Liver (tissue), 3 donors: ENCODE measurements at regions not wholly inside any gene's neighbourhood (a gene's known extent, or its start where the extent isn't known, plus 50 kb on each side); places are given as distances from the start of the nearest gene placed in this dataset.

ENCODE experiments used
- ATF3 ChIP-seq: IDR thresholded peaks from 2 replicates; pipeline ENCODE4 v1.6.1; 2016; ENCODE audit warnings: antibody characterized with exemption
- CTCF ChIP-seq: fragments of 150-350 bp; IDR thresholded peaks from 2 replicates; pipeline ENCODE4 v1.5.1; 2017; ENCODE audit warnings: improper control_type of control experiment, low read depth, low read length; ENCODE audit not compliant: missing input control
- EGR1 ChIP-seq, 2 donors: IDR thresholded peaks; 2 replicates each; pipeline ENCODE4 v1.6.1; 2016 to 2018; ENCODE audit warnings: antibody characterized with exemption in 2 of 2, low read depth in 2 of 2
- FOXA1 ChIP-seq: IDR thresholded peaks from 2 replicates; pipeline ENCODE4 v1.6.1; 2016; ENCODE audit warnings: antibody characterized with exemption
- HNF4A ChIP-seq, 2 donors: conservative IDR thresholded peaks; 2 replicates each; pipeline ENCODE4 v1.6.1; 2016; ENCODE audit warnings: antibody characterized with exemption in 2 of 2, mild to moderate bottlenecking in 2 of 2
- JUND ChIP-seq, 2 donors: IDR thresholded peaks; 2 replicates each; pipeline ENCODE4 v1.6.1; 2016; ENCODE audit warnings: antibody characterized with exemption in 2 of 2
- NR2F2 ChIP-seq: IDR thresholded peaks from 2 replicates; pipeline ENCODE4 v1.6.1; 2016; ENCODE audit warnings: antibody characterized with exemption
- RAD21 ChIP-seq, 2 donors: IDR thresholded peaks; 2 replicates each; pipeline ENCODE4 v1.6.1; 2016; ENCODE audit warnings: antibody characterized with exemption in 2 of 2, mild to moderate bottlenecking in 2 of 2
- RXRA ChIP-seq, 2 donors: IDR thresholded peaks; 2 replicates each; pipeline ENCODE4 v1.6.1; 2017 to 2018; ENCODE audit warnings: antibody characterized with exemption in 2 of 2, mild to moderate bottlenecking in 1 of 2
- ZBTB33 ChIP-seq: IDR thresholded peaks from 2 replicates; pipeline ENCODE4 v1.6.1; 2016; ENCODE audit warnings: antibody characterized with exemption
- TF ChIP-seq, protein P1 (sequence below): IDR thresholded peaks from 2 replicates; pipeline ENCODE4 v1.6.1; 2016; ENCODE audit warnings: antibody characterized with exemption, mild to moderate bottlenecking
- TF ChIP-seq, protein P2 (sequence below): IDR thresholded peaks from 2 replicates; pipeline ENCODE4 v1.6.1; 2016; ENCODE audit warnings: antibody characterized with exemption
- donor health status: healthy.
- donor health status: healthy.

- TF ChIP-seq CTCF, result no peak
- no peak for TF ChIP-seq JUND (IDR thresholded peaks at IDR 0.05)
- TF ChIP-seq RXRA (IDR thresholded peaks at IDR 0.05), result no peak
- TF ChIP-seq RAD21 (IDR thresholded peaks at IDR 0.05), result no peak
- no peak for TF ChIP-seq HNF4A (conservative IDR thresholded peaks at IDR 0.05)
- no peak for TF ChIP-seq ATF3
- no peak for TF ChIP-seq FOXA1
- no peak for TF ChIP-seq EGR1 (IDR thresholded peaks at IDR 0.05; ENCODE audit: low read depth in 2 of 2)
- TF ChIP-seq, protein P1, sequence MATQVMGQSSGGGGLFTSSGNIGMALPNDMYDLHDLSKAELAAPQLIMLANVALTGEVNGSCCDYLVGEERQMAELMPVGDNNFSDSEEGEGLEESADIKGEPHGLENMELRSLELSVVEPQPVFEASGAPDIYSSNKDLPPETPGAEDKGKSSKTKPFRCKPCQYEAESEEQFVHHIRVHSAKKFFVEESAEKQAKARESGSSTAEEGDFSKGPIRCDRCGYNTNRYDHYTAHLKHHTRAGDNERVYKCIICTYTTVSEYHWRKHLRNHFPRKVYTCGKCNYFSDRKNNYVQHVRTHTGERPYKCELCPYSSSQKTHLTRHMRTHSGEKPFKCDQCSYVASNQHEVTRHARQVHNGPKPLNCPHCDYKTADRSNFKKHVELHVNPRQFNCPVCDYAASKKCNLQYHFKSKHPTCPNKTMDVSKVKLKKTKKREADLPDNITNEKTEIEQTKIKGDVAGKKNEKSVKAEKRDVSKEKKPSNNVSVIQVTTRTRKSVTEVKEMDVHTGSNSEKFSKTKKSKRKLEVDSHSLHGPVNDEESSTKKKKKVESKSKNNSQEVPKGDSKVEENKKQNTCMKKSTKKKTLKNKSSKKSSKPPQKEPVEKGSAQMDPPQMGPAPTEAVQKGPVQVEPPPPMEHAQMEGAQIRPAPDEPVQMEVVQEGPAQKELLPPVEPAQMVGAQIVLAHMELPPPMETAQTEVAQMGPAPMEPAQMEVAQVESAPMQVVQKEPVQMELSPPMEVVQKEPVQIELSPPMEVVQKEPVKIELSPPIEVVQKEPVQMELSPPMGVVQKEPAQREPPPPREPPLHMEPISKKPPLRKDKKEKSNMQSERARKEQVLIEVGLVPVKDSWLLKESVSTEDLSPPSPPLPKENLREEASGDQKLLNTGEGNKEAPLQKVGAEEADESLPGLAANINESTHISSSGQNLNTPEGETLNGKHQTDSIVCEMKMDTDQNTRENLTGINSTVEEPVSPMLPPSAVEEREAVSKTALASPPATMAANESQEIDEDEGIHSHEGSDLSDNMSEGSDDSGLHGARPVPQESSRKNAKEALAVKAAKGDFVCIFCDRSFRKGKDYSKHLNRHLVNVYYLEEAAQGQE, result no peak
- no peak for TF ChIP-seq ZBTB33
- TF ChIP-seq NR2F2, result no peak
- TF ChIP-seq, protein P2, sequence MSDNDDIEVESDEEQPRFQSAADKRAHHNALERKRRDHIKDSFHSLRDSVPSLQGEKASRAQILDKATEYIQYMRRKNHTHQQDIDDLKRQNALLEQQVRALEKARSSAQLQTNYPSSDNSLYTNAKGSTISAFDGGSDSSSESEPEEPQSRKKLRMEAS, result no peak
Measured at GRCh38 chr2:58895857-58896256, 654.7 kb upstream of the FANCL start.
